CD4-positive, alpha-beta T cell treated with Interferon gamma for 1 hour (primary cell): ENCODE measurements at regions not wholly inside any gene's neighbourhood (a gene's known extent, or its start where the extent isn't known, plus 50 kb on each side); places are given as distances from the start of the nearest gene placed in this dataset.

Experiments used
- DNase-seq: peaks from one replicate; pipeline ENCODE4 v3.0.0-alpha.2; 2020

DNA sequence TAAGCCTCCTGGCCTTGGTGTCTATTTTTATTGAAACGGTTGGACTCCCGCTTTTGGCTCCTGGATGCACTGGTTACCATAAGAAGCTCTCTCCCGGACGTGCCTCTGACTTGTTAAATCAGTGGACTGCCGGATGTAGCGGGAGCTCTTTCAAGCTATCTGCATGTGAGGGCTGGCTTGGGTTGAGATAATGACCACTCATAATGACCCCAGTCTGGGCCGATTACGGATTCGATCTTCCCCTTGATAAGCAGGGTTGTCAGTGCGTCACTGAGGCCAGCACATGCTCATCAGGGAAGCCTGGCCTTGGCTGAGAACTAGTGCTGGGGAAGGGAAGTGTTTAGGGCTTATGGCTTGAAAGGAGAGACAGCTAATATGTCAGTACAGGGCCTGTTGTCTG, 528.1 kb downstream of the CDH26 start:
- DNase-seq = no peak

- no peak for DNase-seq
Observed at GRCh38 chr20:60486937-60487336, 528.7 kb downstream of the CDH26 start.

DNA sequence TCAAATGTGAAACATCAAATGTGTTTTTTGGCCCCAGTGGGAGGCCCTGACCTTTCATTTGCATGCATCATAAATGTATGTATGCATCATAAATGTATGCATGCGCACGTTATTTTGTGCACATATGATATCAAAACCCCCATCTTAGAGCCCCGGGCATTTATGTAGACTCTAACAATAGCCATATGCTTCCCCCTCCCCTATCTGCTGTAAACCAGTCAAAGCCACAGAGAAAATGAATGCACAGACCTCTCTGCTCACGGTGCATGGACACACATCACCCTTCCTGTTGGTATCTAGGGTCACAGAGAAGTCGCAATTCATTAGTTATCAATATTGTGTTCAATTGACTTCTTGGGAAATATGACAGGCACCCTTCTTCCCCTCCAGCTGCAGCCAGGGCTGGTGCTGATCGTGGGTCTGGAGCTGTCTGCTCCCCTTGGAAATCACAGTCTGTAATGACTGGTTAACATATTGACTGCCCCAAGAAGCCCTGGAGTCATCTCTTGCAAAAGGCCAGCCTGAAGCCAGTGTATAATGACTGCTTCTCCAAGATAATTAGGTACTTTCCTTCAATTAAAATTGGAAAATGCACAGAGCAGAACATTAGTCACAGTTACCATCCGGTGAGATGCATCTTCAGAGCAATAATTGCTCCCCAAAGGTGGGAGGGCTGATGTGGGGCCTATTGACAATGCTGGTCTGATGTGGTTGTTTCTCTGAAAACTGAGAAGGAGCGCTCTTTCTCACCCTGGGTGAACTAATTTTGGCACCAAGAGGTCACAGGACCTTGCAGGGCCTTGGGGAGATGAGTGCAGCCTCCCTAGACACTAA, 532.2 kb downstream of the CDH26 start:
- no peak for DNase-seq

- no peak for DNase-seq
Observed at GRCh38 chr20:60491051-60491581, 532.9 kb downstream of the CDH26 start.

DNA sequence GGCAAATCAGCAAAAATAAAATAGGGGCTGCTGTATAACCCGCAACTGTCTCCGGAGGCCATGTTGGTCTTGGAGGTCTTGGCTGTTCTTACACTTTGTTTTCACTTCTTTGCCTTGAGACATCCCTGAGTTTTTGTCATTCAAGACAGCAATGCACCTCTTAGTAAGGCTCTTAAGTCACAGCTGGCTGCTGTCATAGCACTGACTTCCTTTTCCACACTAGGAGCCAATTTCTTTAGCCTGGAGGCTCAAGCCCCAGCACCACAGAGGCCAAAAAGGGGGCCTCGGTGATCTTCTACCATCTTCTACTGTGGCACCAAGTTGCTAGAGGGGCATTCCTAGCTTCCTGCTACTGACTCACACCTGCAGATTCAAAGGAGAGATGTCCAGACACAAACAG, 536.3 kb downstream of the CDH26 start:
- DNase-seq = no peak

GRCh38 chr20:60497298-60498035, 539.2 kb downstream of the CDH26 start:
- DNase-seq = no peak

- no peak for DNase-seq
Observed at GRCh38 chr20:60500038-60500701, 541.9 kb downstream of the CDH26 start.

DNA sequence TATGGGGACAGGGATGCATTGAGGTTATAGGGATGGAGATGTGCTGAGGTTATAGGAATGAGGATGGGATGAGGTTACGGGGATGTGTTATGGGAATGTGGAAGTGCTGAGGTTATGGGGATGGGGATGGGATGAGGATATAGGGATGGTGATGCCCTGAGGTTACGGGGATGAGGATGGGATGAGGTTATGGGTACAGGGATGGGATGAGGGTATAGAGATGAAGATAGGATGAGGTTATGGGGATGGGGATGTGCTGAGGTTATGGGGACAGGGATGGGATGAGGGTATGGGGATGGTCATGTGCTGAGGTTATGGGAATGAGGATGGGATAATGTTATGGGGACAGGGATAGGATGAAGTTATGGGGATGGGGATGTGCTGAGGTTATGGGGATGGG, 542.8 kb downstream of the CDH26 start:
- no peak for DNase-seq

- DNase-seq = no peak
Observed at GRCh38 chr20:60502881-60503280, 544.7 kb downstream of the CDH26 start.

GRCh38 chr20:60505423-60505822, 547.2 kb downstream of the CDH26 start:
- no peak for DNase-seq

- DNase-seq = no peak
Observed at GRCh38 chr20:60506061-60506460, 547.8 kb downstream of the CDH26 start.

DNA sequence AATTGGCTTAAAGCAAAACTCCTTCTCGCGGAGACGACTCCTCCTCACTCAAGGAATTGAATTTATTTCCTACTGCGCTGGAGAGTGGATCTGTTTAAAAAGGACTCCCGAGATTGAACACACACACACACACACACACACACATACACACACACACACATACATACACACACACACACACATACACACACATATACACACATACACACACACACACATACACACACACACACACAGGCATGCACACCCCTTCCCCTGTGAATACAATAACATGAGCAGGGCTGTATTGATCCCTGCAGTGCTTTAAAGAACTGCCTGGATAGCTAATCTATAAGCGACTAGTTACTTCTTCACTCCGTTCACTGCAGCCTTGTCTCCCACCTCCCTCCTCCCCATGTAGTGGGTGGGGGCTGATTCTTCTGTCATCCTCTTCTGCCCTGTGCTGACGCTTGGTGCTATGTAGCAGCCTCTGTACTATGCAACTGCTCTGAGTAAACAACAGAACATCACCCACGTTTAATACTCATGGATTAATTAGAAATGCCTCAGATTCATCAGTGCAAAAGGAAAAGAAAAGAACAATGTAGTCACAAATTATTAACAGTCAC, 549.0 kb downstream of the CDH26 start:
- DNase-seq = no peak

DNA sequence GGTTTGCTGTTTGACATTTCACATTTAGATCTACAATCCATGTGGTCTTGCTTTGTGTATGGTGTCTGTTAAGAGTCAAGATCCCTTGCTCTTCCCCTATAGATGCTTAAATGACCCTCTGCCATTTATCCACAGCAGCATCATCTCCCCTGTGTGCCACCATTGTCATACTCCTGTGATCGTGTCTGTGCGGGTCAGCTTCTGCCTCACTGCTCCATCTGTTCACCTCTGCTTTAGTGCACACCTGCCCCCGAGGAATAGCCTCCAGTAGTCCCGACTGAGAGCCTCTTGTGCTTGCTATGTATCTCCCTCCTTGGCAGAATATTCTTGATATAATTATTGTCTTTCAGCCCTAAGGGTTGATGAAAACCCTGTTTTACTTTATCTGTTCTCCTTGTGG, 551.2 kb downstream of the CDH26 start:
- DNase-seq = no peak

- no peak for DNase-seq
Observed at GRCh38 chr20:60510356-60510755, 552.1 kb downstream of the CDH26 start.

- no peak for DNase-seq
Observed at GRCh38 chr20:60512443-60512842, 554.2 kb downstream of the CDH26 start.

DNA sequence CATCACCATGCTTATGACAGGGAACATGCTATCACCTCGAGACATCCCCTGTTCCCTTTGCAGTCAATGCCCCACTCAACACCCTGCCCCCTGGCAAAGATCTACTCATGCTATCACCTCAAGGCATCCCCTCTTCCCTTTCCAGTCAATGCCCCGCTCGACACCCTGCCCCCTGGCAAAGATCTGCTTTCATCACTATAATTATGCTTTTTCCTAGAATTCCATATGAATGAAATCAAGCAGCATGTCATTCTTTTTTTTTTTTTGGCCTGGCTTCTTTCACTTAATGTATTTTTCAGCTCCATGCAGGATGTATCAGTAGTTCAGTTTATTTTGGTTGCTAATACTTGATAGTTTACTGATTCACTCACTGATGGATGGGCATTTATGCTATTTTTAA, 554.9 kb downstream of the CDH26 start:
- no peak for DNase-seq

- no peak for DNase-seq
Observed at GRCh38 chr20:60516442-60516841, 558.2 kb downstream of the CDH26 start.

DNA sequence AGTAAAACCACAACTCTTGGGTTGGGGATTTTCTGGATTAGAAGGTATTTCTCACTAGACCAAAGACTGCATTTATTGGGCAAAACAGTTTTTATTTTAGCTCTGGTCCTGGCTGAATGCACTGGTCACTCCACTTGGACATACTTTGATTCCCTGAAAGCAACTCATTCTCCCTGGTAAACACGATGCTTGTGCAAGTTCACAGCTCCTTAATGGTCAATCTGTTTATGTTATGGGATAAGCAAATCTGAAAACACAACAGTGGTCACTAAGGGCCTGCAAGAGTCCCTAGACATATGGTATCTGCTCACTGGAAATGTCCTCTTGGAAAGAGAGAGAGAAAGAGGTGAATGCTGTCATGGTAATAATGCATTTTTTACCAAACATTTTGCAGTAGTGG, 559.8 kb downstream of the CDH26 start:
- DNase-seq = no peak

- DNase-seq = no peak
Observed at GRCh38 chr20:60525397-60525796, 567.2 kb downstream of the CDH26 start.

DNA sequence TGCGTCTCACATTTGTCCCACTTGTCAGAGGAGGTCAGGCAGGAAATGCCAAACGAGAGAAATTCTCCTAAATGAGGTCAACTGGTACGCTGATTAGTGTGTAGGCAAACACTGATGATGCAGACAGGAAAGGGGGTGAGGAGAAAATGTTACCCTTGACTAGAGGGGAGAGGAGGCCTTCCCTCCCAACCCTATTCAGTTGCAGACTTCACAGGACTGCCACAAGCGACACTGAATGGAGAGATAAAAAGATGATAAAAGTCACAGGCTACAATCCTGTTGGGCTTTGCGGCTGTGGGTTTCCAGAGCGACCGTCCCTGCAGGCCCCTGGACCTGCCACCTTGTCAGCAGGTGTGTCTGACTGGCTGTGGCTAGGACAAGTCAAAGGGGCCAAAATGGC, 569.4 kb downstream of the CDH26 start:
- DNase-seq = no peak

GRCh38 chr20:60528141-60528540, 569.9 kb downstream of the CDH26 start:
- DNase-seq = no peak

- no peak for DNase-seq
Observed at GRCh38 chr20:60529149-60529548, 570.9 kb downstream of the CDH26 start.

GRCh38 chr20:60535211-60535610, 577.0 kb downstream of the CDH26 start:
- no peak for DNase-seq
